Effector CD8-positive, alpha-beta T cell (primary cell): ENCODE measurements at regions not wholly inside any gene's neighbourhood (a gene's known extent, or its start where the extent isn't known, plus 50 kb on each side); places are given as distances from the start of the nearest gene placed in this dataset.

Source experiments
- DNase-seq: peaks from one replicate; lab custom pipeline; 2025; lab: John Stamatoyannopoulos, UW

GRCh38 chr11:15815246-15816195 lies 540.8 kb downstream of the SOX6 start:
- DNase-seq = no peak

GRCh38 chr11:15816260-15816871 lies 540.0 kb downstream of the SOX6 start:
- no peak for DNase-seq

GRCh38 chr11:15817001-15817400 lies 539.3 kb downstream of the SOX6 start:
- no peak for DNase-seq

- DNase-seq = no peak
These were observed 538.1 kb downstream of the SOX6 start for GRCh38 chr11:15818132-15818842.

GRCh38 chr11:15819679-15820286 lies 536.6 kb downstream of the SOX6 start:
- DNase-seq = no peak

GRCh38 chr11:15821451-15821850 lies 534.9 kb downstream of the SOX6 start:
- DNase-seq = no peak

GRCh38 chr11:15824060-15824459 lies 532.3 kb downstream of the SOX6 start:
- DNase-seq = no peak

- DNase-seq = no peak
These were observed 530.2 kb downstream of the SOX6 start for GRCh38 chr11:15825976-15826650.

GRCh38 chr11:15826826-15827225 lies 529.5 kb downstream of the SOX6 start:
- DNase-seq = no peak

GRCh38 chr11:15828215-15828853 lies 528.0 kb downstream of the SOX6 start:
- DNase-seq = no peak

GRCh38 chr11:15829312-15829711 lies 527.0 kb downstream of the SOX6 start:
- no peak for DNase-seq

- no peak for DNase-seq
These were observed 525.5 kb downstream of the SOX6 start for GRCh38 chr11:15830741-15831428.

- DNase-seq = no peak
These were observed 520.4 kb downstream of the SOX6 start for GRCh38 chr11:15835788-15836411.

- DNase-seq = no peak
These were observed 519.6 kb downstream of the SOX6 start for GRCh38 chr11:15836795-15837194.

GRCh38 chr11:15837901-15838489 lies 518.4 kb downstream of the SOX6 start:
- DNase-seq = no peak

GRCh38 chr11:15839061-15839460 lies 517.3 kb downstream of the SOX6 start:
- DNase-seq = no peak

GRCh38 chr11:15840966-15841365 lies 515.4 kb downstream of the SOX6 start:
- no peak for DNase-seq

GRCh38 chr11:15841931-15842740 lies 514.2 kb downstream of the SOX6 start:
- no peak for DNase-seq
